Small intestine (tissue), 7 donors: ENCODE measurements at regions not wholly inside any gene's neighbourhood (a gene's known extent, or its start where the extent isn't known, plus 50 kb on each side); places are given as distances from the start of the nearest gene placed in this dataset.

Source experiments
- DNase-seq, 2 donors: peaks; one replicate each; pipeline versions ENCODE4 v3.0.0 to v3.0.0-alpha.2; 2013
- FAIRE-seq: peaks from 2 replicates; lab custom pipeline; 2012; peaks lifted over from hg19 to GRCh38; lab: Jason Lieb, UNC
- H3K27ac ChIP-seq, 3 donors: one replicate each; pipeline ENCODE4 v1.5.1; 2013; ENCODE audit warnings: low read length in 2 of 3, mild to moderate bottlenecking in 2 of 3, control low read depth in 1 of 3, inconsistent platforms in 1 of 3, low read depth in 1 of 3, moderate library complexity in 1 of 3
- H3K27me3 ChIP-seq, 3 donors: one replicate each; pipeline ENCODE4 v1.6.1; 2013; ENCODE audit warnings: low read length in 3 of 3, inconsistent platforms in 1 of 3; ENCODE audit not compliant: control insufficient read depth in 3 of 3, insufficient read depth in 3 of 3
- H3K36me3 ChIP-seq, 3 donors: one replicate each; pipeline ENCODE4 v1.6.1; 2013; ENCODE audit warnings: low read length in 3 of 3, inconsistent platforms in 1 of 3, low read depth in 1 of 3, mild to moderate bottlenecking in 1 of 3, moderate library complexity in 1 of 3; ENCODE audit not compliant: control insufficient read depth in 3 of 3, insufficient read depth in 2 of 3
- H3K4me1 ChIP-seq, 3 donors: one replicate each; pipeline ENCODE4 v1.6.1; 2013; ENCODE audit warnings: low read length in 2 of 3, inconsistent platforms in 1 of 3, low read depth in 1 of 3, mild to moderate bottlenecking in 1 of 3, moderate library complexity in 1 of 3; ENCODE audit not compliant: control insufficient read depth in 3 of 3, insufficient read depth in 2 of 3
- H3K4me3 ChIP-seq, 3 donors: one replicate each; pipeline ENCODE4 v1.5.1; 2013; ENCODE audit warnings: low read length in 3 of 3, control low read depth in 1 of 3, inconsistent platforms in 1 of 3, low read depth in 1 of 3, mild to moderate bottlenecking in 1 of 3, moderate library complexity in 1 of 3
- H3K9me3 ChIP-seq, 2 donors: one replicate each; pipeline ENCODE4 v1.6.1; 2013; ENCODE audit warnings: low read depth in 1 of 2, low read length in 1 of 2; ENCODE audit not compliant: control insufficient read depth in 2 of 2, insufficient read depth in 1 of 2
- WGBS, 3 donors: extraction: QIAGEN DNeasy Blood & Tissue Kit; methylation state at CpG; one replicate each; pipeline ENCODE4 v1.1.7; 2013; 5-methylcytosine and 5-hydroxymethylcytosine counted together
- donor health status: healthy with polysubstance abuse.
- donor health status: control.
- donor health status: control.
- donor health status: Bipolar disorder and iron deficiency.
- donor health status: healthy.

DNA sequence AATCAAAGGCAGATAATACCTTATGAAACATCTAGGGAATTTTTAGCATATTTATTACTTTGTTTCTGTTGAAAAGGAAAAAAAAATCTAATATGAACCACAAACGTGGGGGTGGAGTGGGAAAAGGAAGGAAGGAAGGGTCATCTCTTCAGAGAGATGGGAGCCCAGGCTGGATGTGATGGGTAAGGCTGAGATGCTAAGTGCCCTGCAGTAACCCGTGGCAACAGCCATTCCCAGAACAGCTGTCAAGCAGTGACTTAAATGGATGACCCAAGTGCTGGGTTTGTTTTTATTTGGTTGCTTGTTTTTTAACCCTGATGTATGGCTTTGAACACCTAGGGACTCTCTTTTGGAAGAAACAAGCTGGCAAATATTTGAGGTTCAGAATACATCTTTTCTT is 50.7 kb upstream of the KLF7 start:
- H3K4me3 ChIP-seq: no peak overlapping the region
- FAIRE-seq: no peak
- H3K27ac ChIP-seq: no peak overlapping the region
- no peaks in the 10 kb centered on the region for H3K4me1 ChIP-seq
- H3K27me3 ChIP-seq: no peaks in the 10 kb centered on the region
- 24 to 40% (median 33%) methylated on average over 2 of the region's 2 CpGs for WGBS, 3 donors
- no peak for DNase-seq
- H3K36me3 ChIP-seq: no peaks in the 10 kb centered on the region
- no peaks in the 10 kb centered on the region for H3K9me3 ChIP-seq

DNA sequence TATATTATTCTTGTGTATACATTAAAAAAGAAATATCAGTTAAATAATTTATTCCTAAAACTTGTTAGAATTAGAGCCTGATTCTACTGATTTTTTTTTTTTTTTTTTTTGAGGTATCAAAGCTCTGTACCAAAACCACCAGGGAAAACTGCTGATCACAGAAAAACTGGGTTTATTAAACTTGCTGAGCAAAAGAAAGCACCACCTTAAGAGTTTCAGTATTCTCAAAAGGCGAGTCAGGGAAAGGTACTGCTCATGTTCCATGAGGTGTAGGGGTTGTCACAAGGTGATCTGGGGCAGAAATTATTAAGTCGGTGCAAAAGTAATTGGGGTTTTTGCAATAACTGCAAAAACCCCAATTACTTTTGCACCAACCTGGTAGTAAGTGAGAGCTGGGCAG is 51.7 kb upstream of the KLF7 start:
- DNase-seq: no peak
- no peak overlapping the region for H3K4me3 ChIP-seq
- no peaks in the 10 kb centered on the region for H3K36me3 ChIP-seq
- no peak overlapping the region for H3K27ac ChIP-seq
- H3K9me3 ChIP-seq: no peaks in the 10 kb centered on the region
- H3K27me3 ChIP-seq: no peaks in the 10 kb centered on the region
- 78 to 83% (median 80%) methylated on average over 2 of the region's 2 CpGs for WGBS, 3 donors
- FAIRE-seq: no peak
- no peaks in the 10 kb centered on the region for H3K4me1 ChIP-seq

DNA sequence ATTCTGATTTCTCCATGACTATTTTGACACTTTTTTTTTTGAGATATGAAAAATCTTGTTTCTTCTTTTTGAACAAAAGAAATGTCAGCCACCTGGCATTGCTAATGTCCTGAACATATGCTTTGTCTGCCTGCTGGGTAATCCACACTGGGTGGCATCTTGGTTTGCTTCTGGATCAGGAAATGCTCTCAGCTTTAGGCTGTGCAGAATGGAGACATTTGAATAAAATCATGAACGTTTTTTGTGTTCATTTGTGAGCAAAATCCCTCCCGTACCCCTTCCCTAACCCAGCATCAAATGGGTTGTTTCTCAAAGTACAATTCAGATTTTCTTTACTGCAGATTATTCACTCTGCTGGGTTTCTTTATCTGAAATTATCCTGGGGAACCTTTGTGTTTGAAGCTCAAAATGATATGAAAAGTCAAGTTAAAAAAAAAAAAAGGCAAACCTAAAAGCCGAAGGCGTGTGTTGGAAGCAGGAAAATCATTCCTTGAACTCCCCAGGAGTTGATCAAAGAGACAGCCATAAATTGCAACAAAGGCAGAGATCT is 53.4 kb upstream of the KLF7 start:
- no peak for DNase-seq

DNA sequence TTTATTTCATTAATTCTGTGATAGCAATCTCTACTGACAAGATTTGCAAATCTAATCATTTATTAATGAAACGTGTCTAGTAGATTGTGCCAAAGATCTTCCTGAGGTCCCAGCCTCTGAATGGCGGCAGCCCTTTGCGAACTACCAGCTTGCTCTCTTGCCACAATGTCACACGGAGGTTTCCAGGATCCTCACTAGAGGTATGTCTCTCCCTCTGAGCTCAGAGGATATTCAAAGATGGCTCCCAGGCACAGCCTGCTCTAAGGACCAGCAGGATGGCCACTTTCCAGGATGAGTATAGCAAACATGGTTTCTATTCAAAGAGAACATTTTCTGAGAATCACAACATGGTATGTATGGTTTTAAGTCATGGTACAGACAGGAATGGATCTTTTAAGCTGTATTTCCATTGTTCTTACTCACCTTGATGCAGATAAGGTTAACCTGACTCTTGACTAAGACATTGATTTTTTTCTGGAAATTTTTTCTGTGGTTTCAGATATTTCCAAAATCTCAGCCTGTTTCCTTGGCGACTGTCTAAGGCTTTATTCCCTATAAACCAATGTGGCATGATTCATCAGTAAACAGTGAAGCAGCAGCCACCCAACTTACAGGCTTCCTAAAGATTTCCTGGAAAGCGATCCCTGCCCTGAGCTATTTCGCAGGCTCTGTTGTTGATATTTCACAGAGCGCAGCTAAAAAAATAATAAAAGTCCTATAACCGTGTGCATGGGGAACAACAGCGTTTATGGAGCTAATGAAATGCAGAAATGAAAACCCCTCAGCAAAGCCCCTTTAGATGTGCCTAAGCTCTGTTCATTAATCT is 54.1 kb upstream of the KLF7 start:
- Histone ChIP-seq H3K4me1 (no peaks in the 10 kb centered on the region), H3K9me3 (no peaks in the 10 kb centered on the region), H3K4me3 (no peak overlapping the region), H3K36me3 (no peaks in the 10 kb centered on the region), H3K27ac (no peak overlapping the region), H3K27me3 (peaks cover 0 to 8% (median 0%) of the 10 kb centered on the region in 3 donors)
- DNase-seq (no peak), FAIRE-seq (no peak)
- WGBS, 3 donors: 67 to 73% (median 69%) methylated on average over 10 of the region's 10 CpGs

More for the DNA sequence above, 53.4 kb upstream of the KLF7 start:
- Histone ChIP-seq H3K4me1 (no peaks in the 10 kb centered on the region), H3K27me3 (peaks cover 0 to 5% (median 0%) of the 10 kb centered on the region in 3 donors), H3K27ac (no peak overlapping the region), H3K36me3 (no peaks in the 10 kb centered on the region), H3K9me3 (no peaks in the 10 kb centered on the region), H3K4me3 (no peak overlapping the region)
- 75 to 78% (median 77%) methylated on average over 4 of the region's 4 CpGs for WGBS, 3 donors
- no peak for FAIRE-seq

DNA sequence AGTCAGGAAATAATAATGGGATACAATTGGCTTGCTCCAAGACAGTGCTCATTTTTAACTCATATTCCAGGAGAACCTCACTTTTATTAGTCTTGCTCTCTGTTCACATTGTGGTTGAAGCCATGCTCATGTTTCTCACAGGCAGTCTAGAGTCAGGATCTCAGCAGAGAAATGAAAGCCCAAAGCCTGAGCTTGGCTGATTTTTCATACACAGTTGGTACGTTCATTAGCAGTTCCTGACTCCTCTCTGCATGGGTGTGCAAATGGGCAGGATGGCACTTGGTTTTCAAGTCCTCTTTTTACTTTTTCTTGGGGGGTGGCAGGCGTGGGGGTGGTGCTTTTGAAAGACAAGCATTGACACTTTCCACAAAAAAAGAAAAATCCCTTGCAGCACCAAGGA is 56.0 kb upstream of the KLF7 start:
- FAIRE-seq: no peak
- Histone ChIP-seq H3K4me1 (peaks cover 0 to 4% (median 0%) of the 10 kb centered on the region in 3 donors), H3K4me3 (no peak overlapping the region), H3K9me3 (no peaks in the 10 kb centered on the region), H3K36me3 (no peaks in the 10 kb centered on the region), H3K27me3 (peaks cover 0 to 9% (median 0%) of the 10 kb centered on the region in 3 donors), H3K27ac (no peak overlapping the region)
- no peak for DNase-seq
- 36 to 54% (median 37%) methylated on average over 2 of the region's 2 CpGs for WGBS, 3 donors

DNA sequence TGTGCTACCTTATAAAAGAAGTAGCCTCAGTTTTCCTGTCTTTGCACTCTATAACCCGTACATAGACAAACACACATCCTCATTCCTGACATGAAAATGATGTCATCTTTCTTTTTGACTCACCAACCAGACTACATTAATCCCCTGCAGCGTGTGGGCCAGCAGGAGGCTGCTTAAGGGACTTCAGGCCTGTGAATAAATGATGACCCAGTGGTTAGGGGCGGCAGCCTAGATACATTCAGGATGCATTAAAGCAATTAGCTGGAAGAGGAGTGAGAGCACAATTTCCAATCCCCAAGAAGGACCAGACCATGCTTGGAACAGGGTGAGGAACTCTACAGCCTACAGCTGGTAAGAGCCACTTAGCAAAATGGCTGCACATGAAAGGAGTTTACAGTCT is 57.3 kb upstream of the KLF7 start:
- FAIRE-seq: no peak
- WGBS, 3 donors: 61 to 75% (median 65%) methylated on average over 3 of the region's 3 CpGs
- no peak for DNase-seq

DNA sequence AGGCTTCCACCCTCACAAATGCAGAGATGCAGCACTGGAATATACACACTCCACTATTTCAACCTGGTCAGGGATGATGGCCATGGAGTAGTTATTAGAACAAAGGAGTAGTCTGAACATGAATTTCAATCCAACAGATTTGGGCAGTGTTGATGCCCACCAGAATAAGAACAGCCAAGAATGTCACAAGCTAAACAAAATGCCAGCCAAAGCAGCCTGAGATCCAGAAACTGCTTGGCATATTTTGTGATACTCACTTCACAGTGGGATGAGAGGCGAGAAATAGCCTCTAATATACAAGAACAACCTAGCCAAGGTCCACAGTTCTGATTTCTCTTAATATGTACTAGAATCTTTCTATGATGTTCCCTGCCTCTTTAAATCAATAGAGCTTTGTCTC is 58.6 kb upstream of the KLF7 start:
- no peaks in the 10 kb centered on the region for H3K9me3 ChIP-seq
- 85 to 100% (median 91%) methylated on average over 1 of the region's 1 CpG for WGBS, 3 donors
- DNase-seq: no peak
- peaks cover 0 to 4% (median 0%) of the 10 kb centered on the region in 3 donors for H3K4me1 ChIP-seq
- no peaks in the 10 kb centered on the region for H3K36me3 ChIP-seq
- FAIRE-seq: no peak
- H3K4me3 ChIP-seq: no peak overlapping the region
- no peak overlapping the region for H3K27ac ChIP-seq
- H3K27me3 ChIP-seq: peaks cover 0 to 9% (median 0%) of the 10 kb centered on the region in 3 donors

More for the DNA sequence above, 57.3 kb upstream of the KLF7 start:
- H3K36me3 ChIP-seq: no peaks in the 10 kb centered on the region
- no peaks in the 10 kb centered on the region for H3K9me3 ChIP-seq
- H3K4me1 ChIP-seq: peaks cover 0 to 4% (median 0%) of the 10 kb centered on the region in 3 donors
- H3K27ac ChIP-seq: no peak overlapping the region
- H3K4me3 ChIP-seq: no peak overlapping the region
- peaks cover 0 to 9% (median 0%) of the 10 kb centered on the region in 3 donors for H3K27me3 ChIP-seq

DNA sequence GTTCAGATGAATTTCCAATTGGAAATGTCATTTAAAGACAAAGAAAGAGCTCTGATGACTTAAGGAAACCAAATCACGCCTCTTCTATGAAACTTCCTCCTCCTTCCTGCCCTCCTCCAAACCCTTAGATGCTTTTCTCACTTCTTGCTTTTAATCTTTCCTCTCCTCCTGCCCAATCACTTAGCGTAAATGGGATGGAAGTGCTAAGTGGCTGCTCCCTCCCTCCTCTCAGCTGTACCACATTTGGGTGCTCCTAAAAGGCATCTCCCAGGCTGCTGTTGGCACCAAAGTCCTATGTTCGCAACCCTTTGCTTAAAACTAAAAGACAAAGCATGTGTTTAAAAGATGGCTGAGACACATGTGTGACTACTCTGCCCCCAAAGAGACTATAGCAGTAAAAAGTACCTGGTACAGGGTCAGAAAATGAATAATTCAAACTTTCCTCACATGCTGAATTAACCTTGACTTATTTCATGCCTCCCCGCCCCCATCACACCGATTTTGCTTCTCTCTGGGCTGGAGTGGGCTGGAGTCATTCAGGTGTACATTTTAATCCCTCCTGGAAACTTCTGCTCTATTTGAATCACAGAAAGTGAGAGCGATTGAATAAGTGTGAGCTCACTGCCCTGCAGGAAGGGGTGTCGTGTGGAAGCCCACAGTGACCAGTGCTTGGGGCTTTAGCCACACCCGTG is 59.2 kb upstream of the KLF7 start:
- H3K9me3 ChIP-seq: no peaks in the 10 kb centered on the region
- no peak overlapping the region for H3K27ac ChIP-seq
- FAIRE-seq (no peak), DNase-seq (no peak)
- WGBS, 3 donors: 61 to 78% (median 67%) methylated on average over 8 of the region's 8 CpGs
- H3K4me1 ChIP-seq: peaks cover 0 to 4% (median 0%) of the 10 kb centered on the region in 3 donors
- H3K36me3 ChIP-seq: no peaks in the 10 kb centered on the region
- peaks cover 0 to 9% (median 0%) of the 10 kb centered on the region in 3 donors for H3K27me3 ChIP-seq
- H3K4me3 ChIP-seq: no peak overlapping the region
